ENCODE measurements at regions not wholly inside any gene's neighbourhood (a gene's known extent, or its start where the extent isn't known, plus 50 kb on each side); places are given as distances from the start of the nearest gene placed in this dataset.

- DNase-seq (ENCODE audit: low read depth in 1 of 2, low spot score in 1 of 2): no peak
These were observed 904.9 kb upstream of the AGA start for GRCh38 chr4:178347111-178347510.

- no peak for DNase-seq (ENCODE audit: low read depth in 1 of 2, low spot score in 1 of 2)
These were observed 907.4 kb upstream of the AGA start for GRCh38 chr4:178349601-178350000.

- no peak for DNase-seq (ENCODE audit: low read depth in 1 of 2, low spot score in 1 of 2)
These were observed 908.9 kb upstream of the AGA start for GRCh38 chr4:178351185-178351584.

- DNase-seq (ENCODE audit: low read depth in 1 of 2, low spot score in 1 of 2): no peak
These were observed 914.5 kb upstream of the AGA start for GRCh38 chr4:178356725-178357124.

GRCh38 chr4:178385481-178385880, 943.2 kb upstream of the AGA start:
- DNase-seq (ENCODE audit: low read depth in 1 of 2, low spot score in 1 of 2): no peak

GRCh38 chr4:178387756-178388155, 945.5 kb upstream of the AGA start:
- DNase-seq (ENCODE audit: low read depth in 1 of 2, low spot score in 1 of 2): no peak

GRCh38 chr4:178395798-178396197, 953.6 kb upstream of the AGA start:
- no peak for DNase-seq (ENCODE audit: low read depth in 1 of 2, low spot score in 1 of 2)

- DNase-seq (ENCODE audit: low read depth in 1 of 2, low spot score in 1 of 2): no peak
These were observed 970.2 kb upstream of the AGA start for GRCh38 chr4:178412455-178412854.

GRCh38 chr4:178414042-178414441, 971.8 kb upstream of the AGA start:
- no peak for DNase-seq (ENCODE audit: low read depth in 1 of 2, low spot score in 1 of 2)

GRCh38 chr4:178414881-178415446, 972.7 kb upstream of the AGA start:
- no peak for DNase-seq (ENCODE audit: low read depth in 1 of 2, low spot score in 1 of 2)

- DNase-seq (ENCODE audit: low read depth in 1 of 2, low spot score in 1 of 2): no peak
These were observed 973.7 kb upstream of the AGA start for GRCh38 chr4:178415925-178416324.

GRCh38 chr4:178423366-178423765, 981.1 kb upstream of the AGA start:
- no peak for DNase-seq (ENCODE audit: low read depth in 1 of 2, low spot score in 1 of 2)

GRCh38 chr4:178426871-178427270, 984.6 kb upstream of the AGA start:
- no peak for DNase-seq (ENCODE audit: low read depth in 1 of 2, low spot score in 1 of 2)

- DNase-seq (ENCODE audit: low read depth in 1 of 2, low spot score in 1 of 2): no peak
These were observed 985.4 kb upstream of the AGA start for GRCh38 chr4:178427663-178428062.

GRCh38 chr4:178448372-178449035, 1006.3 kb upstream of the AGA start:
- DNase-seq (ENCODE audit: low read depth in 1 of 2, low spot score in 1 of 2): no peak

- no peak for DNase-seq (ENCODE audit: low read depth in 1 of 2, low spot score in 1 of 2)
These were observed 1008.4 kb upstream of the AGA start for GRCh38 chr4:178450614-178451013.

- no peak for DNase-seq (ENCODE audit: low read depth in 1 of 2, low spot score in 1 of 2)
These were observed 1010.8 kb upstream of the AGA start for GRCh38 chr4:178453057-178453456.

- no peak for DNase-seq (ENCODE audit: low read depth in 1 of 2, low spot score in 1 of 2)
These were observed 1015.0 kb upstream of the AGA start for GRCh38 chr4:178457286-178457685.

- no peak for DNase-seq (ENCODE audit: low read depth in 1 of 2, low spot score in 1 of 2)
These were observed 1020.5 kb upstream of the AGA start for GRCh38 chr4:178462710-178463109.

- DNase-seq (ENCODE audit: low read depth in 1 of 2, low spot score in 1 of 2): no peak
These were observed 1021.5 kb upstream of the AGA start for GRCh38 chr4:178463747-178464146.

- DNase-seq (ENCODE audit: low read depth in 1 of 2, low spot score in 1 of 2): no peak
These were observed 1029.0 kb upstream of the AGA start for GRCh38 chr4:178470996-178471784.

GRCh38 chr4:178471994-178472393, 1029.8 kb upstream of the AGA start:
- no peak for DNase-seq (ENCODE audit: low read depth in 1 of 2, low spot score in 1 of 2)
